ENCODE measurements at regions not wholly inside any gene's neighbourhood (a gene's known extent, or its start where the extent isn't known, plus 50 kb on each side); places are given as distances from the start of the nearest gene placed in this dataset.

- no peak for TF ChIP-seq CTCF (IDR thresholded peaks at IDR 0.05)
Observed at GRCh38 chr2:189379287-189379630, 62.0 kb upstream of the WDR75 start.

GRCh38 chr2:189379731-189380261 is 61.5 kb upstream of the WDR75 start:
- TF ChIP-seq CTCF (IDR thresholded peaks at IDR 0.05), result no peak

GRCh38 chr2:189382668-189383067 is 58.6 kb upstream of the WDR75 start:
- no peak for TF ChIP-seq CTCF (IDR thresholded peaks at IDR 0.05)

- no peak for TF ChIP-seq CTCF (IDR thresholded peaks at IDR 0.05)
Observed at GRCh38 chr2:189386741-189387140, 54.5 kb upstream of the WDR75 start.

- TF ChIP-seq CTCF (IDR thresholded peaks at IDR 0.05), result no peak
Observed at GRCh38 chr2:189391201-189391600, 50.1 kb upstream of the WDR75 start.
